HG03457 (cell line): ENCODE measurements at regions not wholly inside any gene's neighbourhood (a gene's known extent, or its start where the extent isn't known, plus 50 kb on each side); places are given as distances from the start of the nearest gene placed in this dataset.
"Not testable (repeated sequence)": the region's sequence is repeated elsewhere in the genome, so short reads cannot be mapped to it uniquely, and the experiment has no call there.

ENCODE experiments used
- ATAC-seq: cut with Tn5 transposase; IDR thresholded peaks from one replicate; pipeline ENCODE4 v1.9.1; 2021; ENCODE audit warnings: moderate number of reproducible peaks; ENCODE audit not compliant: unreplicated experiment

DNA sequence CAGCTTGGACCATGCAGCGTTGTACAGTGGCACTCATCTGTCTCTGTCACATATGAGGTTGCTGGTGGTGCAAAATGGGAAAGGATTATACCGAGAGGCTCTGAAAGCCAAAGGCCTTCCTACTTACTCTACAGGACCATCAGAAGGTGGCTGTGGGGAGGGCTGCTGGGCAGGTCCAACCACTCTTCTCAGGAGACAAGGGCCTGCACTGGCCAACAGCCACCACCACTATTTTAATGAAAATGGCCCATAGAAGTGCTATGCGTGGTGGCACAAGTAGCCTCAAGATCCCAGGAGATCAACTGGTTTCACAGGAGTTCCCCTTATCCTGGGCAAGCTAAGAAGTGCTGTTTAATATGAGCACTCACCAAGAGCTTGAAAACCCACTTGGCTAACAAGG, 52.3 kb downstream of the MRPL57 start:
- no peak for ATAC-seq

DNA sequence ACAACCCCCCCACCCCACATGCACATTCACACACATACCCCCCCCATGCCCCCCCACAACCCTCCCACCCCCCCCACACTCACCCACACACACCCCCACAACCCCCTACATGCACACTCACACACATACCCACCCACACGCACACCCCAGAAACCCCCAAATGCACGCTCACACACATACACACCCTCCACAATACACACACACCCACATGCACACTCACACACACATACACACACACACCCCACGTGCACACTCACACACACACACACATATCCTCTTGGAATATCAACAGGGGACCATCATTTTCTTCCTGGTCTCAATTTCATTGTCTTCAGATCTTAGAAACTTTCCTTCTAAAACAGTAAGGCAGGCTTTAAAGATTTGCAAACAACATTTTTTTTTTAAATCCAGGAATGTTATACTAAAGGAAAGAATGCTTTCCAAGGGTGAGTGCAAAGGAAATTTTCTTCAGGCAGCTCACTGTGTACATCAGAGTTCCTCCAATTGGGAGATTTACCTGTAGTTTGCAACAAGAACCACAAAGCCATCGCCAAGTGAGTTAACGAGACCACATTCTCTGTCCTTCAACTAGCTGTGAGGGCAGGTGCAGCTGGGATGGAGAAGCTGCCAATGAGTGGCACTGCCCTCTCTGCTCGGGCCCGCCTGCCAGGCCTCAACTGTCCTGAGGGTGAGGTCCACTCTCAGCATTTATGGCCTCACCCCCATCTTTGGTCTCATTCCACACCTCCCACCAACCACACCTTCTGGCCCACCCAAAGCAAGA, 53.0 kb downstream of the MRPL57 start:
- no peak for ATAC-seq

DNA sequence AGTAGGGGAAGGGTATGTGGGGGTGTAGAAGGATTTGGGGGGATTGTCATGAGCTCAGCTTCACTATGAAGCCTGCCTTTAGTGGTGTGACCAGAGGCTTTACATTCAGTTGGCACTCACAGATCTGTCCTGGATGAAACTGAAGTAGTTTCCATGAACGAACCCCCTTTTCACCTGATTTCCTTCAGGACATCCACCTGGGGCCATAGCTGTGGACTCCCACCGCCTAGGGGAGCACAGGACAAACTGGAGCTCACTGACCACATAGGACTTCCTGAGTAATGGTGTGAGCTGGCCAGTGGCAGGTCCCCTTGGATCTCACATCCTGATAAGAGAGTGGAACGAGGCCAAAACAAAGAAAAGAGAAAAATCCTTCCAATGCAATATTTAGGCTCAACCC, 54.1 kb downstream of the MRPL57 start:
- no peak for ATAC-seq

DNA sequence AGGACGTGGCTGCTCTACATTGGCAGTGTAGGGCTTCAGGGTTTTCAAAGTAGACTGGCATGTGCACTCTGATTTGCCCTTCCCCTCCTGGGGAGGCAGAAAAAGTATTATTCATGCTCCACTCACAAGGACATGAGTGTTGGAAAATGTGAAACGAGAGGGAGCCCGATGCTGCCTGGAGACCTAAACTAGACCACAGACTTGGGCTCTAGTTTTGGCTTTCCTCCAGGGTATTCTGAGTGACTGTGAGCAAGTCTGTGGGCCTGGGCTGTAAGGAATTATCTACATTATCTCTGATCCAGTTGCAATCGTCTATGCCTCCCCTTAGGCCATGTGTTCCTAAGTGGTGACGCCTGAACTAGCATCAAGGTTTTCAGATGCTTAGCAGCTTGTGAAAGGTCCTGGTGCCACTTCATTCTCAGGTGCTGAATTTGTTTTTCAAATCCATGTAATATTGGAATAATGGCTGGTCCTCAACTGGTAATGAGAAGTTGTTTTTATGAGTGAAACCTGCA, 55.0 kb downstream of the MRPL57 start:
- ATAC-seq, result no peak

DNA sequence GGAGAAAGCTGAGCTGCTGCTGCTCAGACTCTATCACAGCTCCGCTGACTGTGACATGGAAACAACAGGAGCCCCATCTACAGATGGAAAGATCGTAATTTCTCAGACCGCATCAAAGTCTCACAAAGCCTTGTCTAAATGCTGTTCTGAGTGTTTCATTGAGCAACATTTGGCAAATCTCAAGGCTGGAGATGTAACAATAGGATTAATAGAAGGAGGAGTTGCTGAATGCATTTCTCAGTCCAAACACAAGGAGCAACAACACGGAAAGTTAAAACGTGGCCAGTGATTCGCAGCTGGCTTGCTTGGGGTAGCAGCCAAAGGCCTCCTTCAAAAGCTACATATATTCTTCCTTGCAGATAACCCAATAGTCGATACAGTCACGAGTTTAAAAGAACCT, 55.7 kb downstream of the MRPL57 start:
- ATAC-seq, result no peak

DNA sequence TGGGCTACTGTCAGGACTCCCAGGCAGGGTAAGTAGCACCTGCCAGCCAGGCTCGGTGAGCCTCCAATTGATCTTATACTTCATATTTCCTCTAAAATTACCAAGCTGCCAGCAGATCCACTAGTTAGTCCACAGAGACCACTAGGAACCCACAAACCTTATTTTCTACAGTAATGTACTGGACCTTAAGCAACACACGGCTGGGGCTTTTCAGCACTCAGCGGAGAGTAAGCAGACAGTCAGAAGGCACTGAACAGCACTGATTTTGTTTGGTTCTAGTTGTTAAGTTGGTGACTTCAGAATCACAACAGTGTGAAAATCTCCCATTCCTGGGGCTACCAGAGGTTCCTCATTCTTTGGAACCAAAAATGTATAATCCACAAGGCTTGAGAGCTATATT, 56.1 kb downstream of the MRPL57 start:
- ATAC-seq, result no peak

DNA sequence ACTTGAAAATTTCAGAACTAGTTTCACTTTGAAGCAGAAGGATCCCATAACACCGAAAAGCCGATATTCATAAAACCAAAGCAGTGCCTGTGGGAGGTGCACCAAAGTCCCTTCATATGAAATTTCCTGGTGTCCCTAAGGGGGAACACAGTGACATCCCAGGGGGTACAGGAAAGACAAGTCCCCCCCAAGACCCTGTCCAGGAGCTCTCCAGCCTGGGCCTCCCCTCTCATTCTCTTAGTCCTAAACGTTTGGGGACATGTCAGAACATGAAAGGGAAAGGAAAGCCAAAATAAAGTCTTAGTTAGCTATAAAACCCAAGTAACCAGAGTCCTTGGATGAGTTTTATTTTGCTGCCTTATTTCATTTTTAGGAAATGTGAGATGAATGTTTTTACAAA, 56.6 kb downstream of the MRPL57 start:
- ATAC-seq, result no peak

DNA sequence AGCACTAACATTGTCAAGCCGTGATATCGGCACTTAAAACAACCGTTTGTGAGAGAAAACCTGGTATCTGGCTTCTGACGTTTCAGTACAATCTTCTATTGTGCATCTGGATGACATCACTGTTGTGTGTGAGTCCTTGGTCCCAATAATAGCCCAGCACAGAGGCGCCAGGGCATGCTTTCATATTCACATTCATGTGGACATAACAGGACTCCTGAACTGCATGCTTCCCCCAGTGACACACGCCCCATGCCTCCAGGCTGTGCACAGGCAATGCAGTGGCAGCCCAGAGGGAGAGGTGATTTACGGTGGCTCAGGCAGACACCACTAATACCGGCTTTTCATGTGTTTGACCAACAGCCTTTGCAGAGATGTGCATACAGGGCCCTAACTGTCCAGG, 58.1 kb downstream of the MRPL57 start:
- ATAC-seq, result no peak

DNA sequence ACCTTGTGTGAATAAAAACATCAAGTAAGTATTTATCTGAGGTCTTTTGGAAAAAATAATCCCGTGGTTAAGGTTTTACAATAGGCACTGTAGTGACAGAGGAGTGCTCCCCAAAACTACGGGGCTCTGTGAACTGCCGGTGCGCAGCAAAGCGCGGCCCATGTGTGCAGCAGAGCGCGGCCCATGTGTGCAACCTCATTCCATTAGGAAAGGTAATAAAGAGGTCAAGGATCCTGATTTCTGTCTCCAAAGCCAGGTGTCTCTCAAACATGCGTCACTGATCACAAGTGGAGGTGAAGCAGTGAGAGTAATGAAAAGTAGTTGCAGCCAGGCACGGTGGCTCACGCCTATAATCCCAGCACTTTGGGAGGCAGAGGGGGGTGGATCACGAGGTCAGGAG, 58.7 kb downstream of the MRPL57 start:
- ATAC-seq, result no peak

DNA sequence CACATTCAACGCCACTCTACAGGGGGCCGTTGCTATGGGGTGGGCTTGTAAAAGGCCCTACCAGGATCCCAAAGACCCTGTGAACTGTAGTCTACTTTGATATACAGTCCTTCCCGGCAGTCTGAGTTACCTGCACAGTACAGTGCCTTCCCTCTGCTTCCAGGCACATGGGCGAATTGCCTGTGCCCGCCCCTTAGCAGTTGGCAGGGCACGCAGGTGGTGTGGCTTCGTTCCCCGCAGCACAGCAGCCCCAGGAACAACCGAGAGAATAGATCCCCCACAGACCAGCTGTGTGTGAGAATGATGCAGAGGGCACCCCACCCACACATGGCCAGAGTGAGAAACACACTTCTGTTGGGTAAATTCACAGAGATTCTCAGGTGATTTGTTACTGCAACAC, 60.6 kb downstream of the MRPL57 start:
- ATAC-seq, result no peak

DNA sequence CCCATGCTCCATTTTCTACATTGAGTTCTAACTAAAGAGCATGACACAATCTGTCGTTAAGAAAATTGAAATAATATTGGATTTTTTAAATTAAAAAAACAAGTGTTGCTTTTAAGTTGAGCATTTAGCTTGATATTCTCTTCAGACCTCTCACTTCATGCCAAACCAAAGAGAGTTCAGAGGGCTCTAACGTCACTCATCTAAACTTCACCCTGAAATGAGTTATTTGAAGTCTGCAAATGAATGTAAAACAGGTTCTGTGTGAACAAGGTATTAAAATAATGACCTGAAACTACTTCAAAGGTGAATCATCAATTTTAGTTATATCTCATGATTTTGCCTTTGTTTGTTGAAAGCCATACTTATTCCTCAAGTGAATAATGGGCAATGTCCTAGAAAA, 61.8 kb downstream of the MRPL57 start:
- no peak for ATAC-seq

DNA sequence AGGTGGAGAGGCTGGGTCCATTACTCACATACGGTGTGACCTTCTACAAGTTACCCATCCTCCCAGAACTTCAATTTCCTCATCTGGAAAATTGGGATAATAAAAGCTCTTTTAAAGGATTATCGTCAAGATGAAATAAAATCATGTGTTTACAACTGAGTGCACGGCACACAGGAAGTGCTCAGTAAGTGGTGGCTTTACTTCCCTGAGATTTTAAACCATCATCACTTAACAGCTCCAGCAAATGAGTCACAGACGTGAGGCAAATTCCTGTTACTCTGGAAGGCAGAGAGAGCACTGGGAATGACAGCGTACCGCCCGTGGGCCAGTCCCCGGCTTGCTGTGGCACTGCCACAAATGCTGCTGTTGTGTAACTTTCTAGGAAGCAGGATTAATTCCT, 64.1 kb downstream of the MRPL57 start:
- no peak for ATAC-seq

DNA sequence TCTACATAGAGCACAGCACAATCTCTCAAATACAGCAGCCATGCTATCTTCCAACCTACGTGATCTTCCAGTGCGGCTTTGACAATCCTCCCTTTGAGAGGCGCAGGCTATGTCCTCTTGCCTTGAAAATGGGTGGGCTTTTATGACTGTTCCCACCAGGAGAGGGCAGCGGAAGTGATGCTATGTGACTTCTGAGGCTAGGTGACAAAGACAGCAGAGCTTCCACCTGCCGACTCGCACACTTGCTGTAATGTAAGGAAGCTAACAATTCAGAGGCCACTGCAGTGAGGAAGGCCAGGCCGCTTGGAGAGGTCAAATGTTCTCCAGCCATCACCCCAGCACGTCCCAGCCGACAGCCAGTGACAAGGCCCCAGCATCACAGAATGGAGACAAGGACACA, 65.8 kb downstream of the MRPL57 start:
- ATAC-seq, result no peak

DNA sequence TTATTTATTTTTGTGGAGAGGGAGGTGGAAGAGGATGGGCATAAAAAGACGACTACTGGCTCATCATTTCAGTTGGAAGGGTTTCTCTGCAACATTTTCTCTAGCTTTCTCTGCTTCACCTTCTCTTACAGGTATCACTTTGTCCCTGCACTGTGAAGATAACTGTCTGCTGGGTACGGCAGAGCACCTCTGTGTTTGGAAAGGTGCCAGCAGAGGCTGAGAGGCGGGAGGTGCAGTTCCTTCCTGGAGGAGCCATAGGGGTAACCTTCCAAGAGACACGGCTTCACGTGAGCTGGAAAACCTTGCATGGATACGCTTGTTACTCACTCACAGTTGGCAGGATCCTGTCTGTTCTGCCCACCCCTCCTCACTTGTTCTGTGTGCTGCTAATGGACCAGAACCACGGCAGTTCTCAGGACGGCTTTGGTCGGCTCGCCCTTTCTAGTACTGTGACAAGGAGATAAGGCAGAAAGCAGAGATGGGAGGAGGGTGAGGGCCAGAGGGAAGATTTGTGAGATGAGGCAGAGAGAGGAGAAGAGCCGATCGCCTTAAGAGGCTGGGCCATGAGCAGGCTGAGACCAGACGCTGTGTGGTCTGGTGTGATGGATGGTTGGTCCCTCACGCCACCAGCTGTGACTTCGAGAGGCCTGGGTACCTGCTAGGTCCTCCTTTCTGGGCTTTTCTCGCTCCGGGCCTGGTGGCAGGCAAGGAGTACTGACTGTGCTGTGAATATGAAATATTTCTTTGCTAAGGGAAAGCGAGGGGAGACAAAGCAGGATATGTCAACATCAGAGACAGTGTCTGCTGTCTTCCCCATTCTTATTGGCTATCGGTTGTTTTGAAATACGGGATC, 66.8 kb downstream of the MRPL57 start:
- ATAC-seq, result no peak

DNA sequence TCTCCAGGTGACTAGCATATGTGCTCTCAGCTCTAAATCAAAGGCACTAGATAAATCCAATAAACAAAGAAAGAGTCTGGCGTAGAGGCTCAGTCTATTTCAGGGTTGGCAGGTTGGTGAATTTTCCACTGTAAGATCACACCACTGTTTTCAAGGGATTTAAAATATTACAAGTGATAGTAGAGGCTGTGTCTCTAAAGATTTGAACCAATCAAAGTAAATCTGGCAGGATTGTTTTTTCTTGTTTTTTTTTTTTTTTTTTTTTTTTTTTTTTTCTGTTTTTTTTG, 67.4 kb downstream of the MRPL57 start:
- not testable (repeated sequence) for ATAC-seq

DNA sequence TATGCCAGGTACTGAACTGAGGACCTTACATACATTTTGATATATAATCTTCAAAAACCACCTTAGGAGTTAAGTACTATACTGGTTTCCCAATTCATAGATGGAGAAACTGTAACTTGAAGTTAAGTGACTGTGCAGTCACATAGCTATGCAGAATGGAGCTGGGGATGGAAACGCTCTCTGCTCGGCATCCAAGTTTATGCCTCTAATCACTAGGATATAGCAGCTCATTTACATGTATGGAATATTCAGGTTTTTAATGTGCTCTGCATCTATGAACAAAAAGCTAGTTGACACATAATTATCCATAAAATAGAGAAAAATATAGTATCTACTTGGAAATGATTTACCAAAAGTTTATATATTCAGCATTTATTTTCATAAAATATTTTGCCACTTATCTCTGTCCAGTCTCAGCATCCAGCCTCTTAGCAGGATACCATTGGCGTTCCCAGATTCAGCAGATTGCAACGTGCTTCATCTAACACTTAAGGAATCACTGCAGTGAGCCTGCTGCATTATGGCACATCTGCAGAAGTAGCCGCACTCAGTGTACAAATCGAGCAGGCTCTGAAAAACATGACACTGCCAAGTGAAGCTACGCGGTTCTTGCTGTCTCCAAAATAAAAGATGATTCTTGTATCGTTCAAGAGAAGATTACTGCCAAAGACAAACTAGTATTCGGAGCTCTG, 70.4 kb downstream of the MRPL57 start:
- ATAC-seq, result no peak

DNA sequence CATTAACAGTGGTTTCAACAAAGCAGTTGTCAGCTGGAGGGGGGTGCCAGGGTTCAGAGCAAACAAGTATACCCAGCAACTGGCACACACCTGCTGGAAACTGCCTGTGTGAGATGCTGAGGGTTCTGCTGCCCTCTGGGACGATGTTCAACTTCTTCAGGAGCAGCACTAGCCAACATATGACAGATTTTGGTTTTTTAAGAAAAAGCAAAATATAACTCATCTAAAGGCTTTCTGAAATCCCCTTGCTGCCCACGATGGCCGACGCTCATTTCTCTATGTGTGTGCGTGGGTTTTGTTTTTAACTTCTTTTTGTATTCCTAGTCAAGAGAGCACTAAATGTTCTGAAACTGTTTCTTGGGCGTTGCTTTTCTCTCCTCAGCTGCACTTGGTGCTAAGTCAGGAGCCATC, 79.9 kb downstream of the MRPL57 start:
- ATAC-seq, result no peak

DNA sequence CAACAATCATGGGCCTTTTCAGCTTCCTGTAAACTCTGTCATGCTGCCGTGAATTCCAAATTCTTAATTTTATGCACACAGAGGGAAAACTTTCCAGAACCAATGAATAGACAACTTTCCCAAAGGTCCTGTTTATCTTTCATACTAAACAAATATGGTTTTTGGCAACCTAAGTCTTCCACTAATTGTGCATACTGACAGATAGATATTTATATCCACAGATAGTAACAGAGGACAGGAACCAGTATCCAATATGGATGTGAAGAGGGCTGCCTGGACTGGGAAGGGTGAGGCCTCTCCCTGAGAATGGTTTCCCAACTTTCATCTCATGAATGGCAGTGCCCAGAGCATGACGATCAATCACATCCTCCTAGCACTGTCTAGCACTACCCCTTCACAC, 80.4 kb downstream of the MRPL57 start:
- no peak for ATAC-seq

DNA sequence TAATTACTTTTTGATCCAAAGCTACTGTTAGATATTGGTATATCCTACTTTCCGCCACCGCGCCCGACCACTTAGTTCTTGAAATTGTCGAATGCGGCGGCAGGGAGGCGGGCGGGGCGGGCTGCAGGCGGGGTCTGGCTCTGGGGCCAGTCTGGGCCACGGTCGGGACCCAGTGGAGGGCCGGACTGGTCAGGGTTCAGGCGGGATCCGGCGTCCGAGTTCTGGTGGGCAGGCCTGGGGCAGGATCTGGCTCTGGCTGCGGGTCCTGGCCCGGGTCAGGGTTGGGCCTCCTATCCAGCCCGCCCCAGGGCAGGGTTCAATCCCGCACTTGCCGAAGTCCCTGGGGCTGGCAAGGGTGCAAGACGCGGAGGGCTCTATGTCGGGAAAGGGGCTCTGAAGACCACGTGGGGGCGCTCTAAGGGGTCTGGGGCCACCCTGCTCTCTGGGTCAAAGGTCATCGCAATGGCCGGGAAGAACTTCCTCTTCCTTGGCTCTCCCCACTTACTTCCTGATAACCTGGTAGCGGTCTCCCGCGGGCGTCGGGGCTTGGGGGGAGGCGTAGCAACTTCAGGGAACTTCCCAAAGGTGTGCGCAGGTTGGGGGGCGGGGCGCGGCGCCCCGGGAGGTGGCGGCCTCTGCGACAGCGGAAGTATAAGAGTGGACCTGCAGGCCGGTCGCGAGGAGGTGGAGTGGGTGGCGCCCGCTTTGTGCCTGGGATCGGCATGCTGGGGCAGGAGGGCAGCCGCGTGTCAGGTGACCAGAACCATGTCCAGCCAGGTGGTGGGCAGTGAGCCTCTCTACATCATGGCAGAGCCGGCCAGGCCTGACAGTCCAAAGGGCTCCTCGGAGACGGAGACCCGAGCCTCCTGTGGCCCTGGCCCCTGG, 83.4 kb downstream of the MRPL57 start:
- ATAC-seq, result no peak

DNA sequence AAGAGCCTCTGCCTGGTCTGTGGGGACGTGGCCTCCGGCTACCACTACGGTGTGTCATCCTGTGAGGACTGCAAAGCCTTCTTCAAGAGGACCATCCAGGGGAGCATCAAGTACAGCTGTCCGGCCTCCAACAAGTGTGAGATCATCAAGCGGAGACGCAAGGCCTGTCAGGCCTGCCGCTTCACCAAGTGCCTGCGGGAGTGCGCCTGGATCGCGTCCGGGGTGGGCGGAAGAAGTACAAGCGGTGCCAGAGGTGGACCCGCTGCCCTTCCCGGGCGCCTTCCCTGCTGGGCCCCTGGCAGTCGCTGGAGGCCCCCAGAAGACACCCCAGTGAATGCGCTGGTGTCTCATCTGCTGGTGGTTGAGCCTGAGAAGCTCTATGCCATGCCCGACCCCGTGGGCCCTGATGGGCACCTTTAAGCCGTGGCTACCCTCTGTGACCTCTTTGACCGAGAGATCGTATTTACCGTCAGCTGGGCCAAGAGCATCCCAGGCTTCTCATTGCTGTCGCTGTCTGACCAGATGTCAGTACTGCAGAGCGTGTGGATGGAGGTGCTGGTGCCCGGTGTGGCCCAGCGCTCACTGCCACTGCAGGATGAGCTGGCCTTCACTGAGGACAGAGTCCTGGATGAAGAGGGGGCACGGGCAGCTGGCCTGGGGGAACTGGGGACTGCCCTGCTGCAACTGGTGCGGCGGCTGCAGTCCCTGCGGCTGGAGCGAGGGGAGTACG, 84.3 kb downstream of the MRPL57 start:
- not testable (repeated sequence) for ATAC-seq
